CD4-positive, alpha-beta T cell (primary cell): ENCODE measurements at regions not wholly inside any gene's neighbourhood (a gene's known extent, or its start where the extent isn't known, plus 50 kb on each side); places are given as distances from the start of the nearest gene placed in this dataset.

Source experiments
- ATAC-seq: fragments of 200-7000 bp; cut with Tn5 transposase; one replicate; pipeline ENCODE4 v1.10.0; 2022; ENCODE audit warnings: mild to moderate bottlenecking; ENCODE audit not compliant: poor library complexity
- CTCF ChIA-PET: fragments of 350-600 bp; sonication (Branson Sonifier 250); formaldehyde crosslinking; loops from one replicate; lab custom pipeline; 2021; ENCODE audit warnings: antibody characterized with exemption, inconsistent platforms; lab: Charles Lee
- POLR2A ChIA-PET: fragments of 350-600 bp; sonication (Branson Sonifier 250); formaldehyde crosslinking; loops from one replicate; lab custom pipeline; 2021; ENCODE audit warnings: antibody characterized with exemption, inconsistent platforms; lab: Charles Lee
- DNase-seq, 14 experiments: peaks; one replicate each; pipeline ENCODE4 v3.0.0-alpha.2; 2013 to 2020; ENCODE audit warnings: mixed read lengths in 2 of 14
- H3K27ac ChIP-seq, 2 donors: one replicate each; pipeline versions ENCODE4 v1.5.1 to v1.7.0; 2013; ENCODE audit warnings: low read length in 2 of 2, low read depth in 1 of 2, mild to moderate bottlenecking in 1 of 2
- H3K27me3 ChIP-seq, 2 experiments: 1 replicate in 1 of 2; 2 replicates in 1 of 2; pipeline versions ENCODE4 v1.6.1 to v1.7.0; 2013; ENCODE audit warnings: low read length in 2 of 2, control low read depth in 1 of 2, mild to moderate bottlenecking in 1 of 2, moderate library complexity in 1 of 2; ENCODE audit not compliant: insufficient read depth in 2 of 2, control insufficient read depth in 1 of 2
- H3K36me3 ChIP-seq: one replicate; pipeline ENCODE4 v1.6.1; 2013; ENCODE audit warnings: low read length, control low read depth; ENCODE audit not compliant: insufficient read depth
- H3K4me1 ChIP-seq: one replicate; pipeline ENCODE4 v1.6.1; 2013; ENCODE audit warnings: low read length, control low read depth; ENCODE audit not compliant: insufficient read depth
- H3K4me3 ChIP-seq: one replicate; pipeline ENCODE4 v1.5.1; 2013; ENCODE audit warnings: mild to moderate bottlenecking, low read length, moderate library complexity
- H3K9me3 ChIP-seq, 2 experiments: 1 replicate in 1 of 2; 2 replicates in 1 of 2; pipeline versions ENCODE4 v1.6.1 to v1.7.0; 2013; ENCODE audit warnings: low read length in 2 of 2, mild to moderate bottlenecking in 2 of 2, control low read depth in 1 of 2, moderate library complexity in 1 of 2; ENCODE audit not compliant: control insufficient read depth in 1 of 2, insufficient read depth in 1 of 2
- H3K27ac Mint-ChIP-seq: one replicate; pipeline ENCODE4 v1.8.0; 2020; ENCODE audit warnings: mixed read lengths
- H3K27me3 Mint-ChIP-seq: one replicate; pipeline ENCODE4 v1.8.0; 2021; ENCODE audit warnings: mixed read lengths
- H3K36me3 Mint-ChIP-seq: one replicate; pipeline ENCODE4 v1.8.0; 2021; ENCODE audit warnings: low read depth, mixed read lengths
- H3K4me1 Mint-ChIP-seq: one replicate; pipeline ENCODE4 v1.8.0; 2021; ENCODE audit warnings: low read depth, mixed read lengths
- H3K4me3 Mint-ChIP-seq: one replicate; pipeline ENCODE4 v1.8.0; 2020; ENCODE audit warnings: mild to moderate bottlenecking, mixed read lengths
- H3K9me3 Mint-ChIP-seq: one replicate; pipeline ENCODE4 v1.8.0; 2020; ENCODE audit warnings: mixed read lengths
- intact Hi-C, 2 experiments: fragments of 100-400 bp; cut with DNase I in 1 of 2; cut with micrococcal nuclease in 1 of 2; formaldehyde crosslinking; loops; one replicate each; pipeline versions ENCODE4 v1.15.1 to v1.9.0; 2023 to 2025; cut with DNase I, micrococcal nuclease
- TF ChIP-seq, protein P1 (sequence below): fragments of 200-600 bp; IDR thresholded peaks from one replicate; pipeline ENCODE4 v1.8.0; 2022; ENCODE audit warnings: antibody characterized with exemption, mild to moderate bottlenecking

DNA sequence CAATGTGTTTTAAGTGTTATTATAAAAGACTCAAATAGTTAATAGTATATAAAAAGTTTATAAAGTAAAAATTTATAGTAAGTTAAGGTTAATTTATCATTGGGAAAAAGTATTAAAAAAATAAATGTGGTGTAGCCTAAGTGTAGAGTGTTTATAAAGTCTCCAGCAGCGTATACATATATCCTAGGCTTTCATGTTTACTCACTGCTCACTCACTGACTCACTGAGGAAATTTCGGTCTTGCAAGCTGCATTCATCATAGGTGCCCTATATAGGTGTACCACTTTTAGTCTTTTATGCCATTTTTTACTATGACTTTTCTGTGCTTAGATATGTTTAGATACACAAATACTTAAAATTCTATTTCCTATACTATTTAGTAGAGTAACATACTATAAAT is 866.0 kb downstream of the CBLN2 start:
- Mint-ChIP-seq H3K4me3 (no peak overlapping the region), H3K4me1 (no peaks in the 10 kb centered on the region), H3K9me3 (peaks cover 5% of the 10 kb centered on the region), H3K27me3 (no peaks in the 10 kb centered on the region), H3K27ac (no peak overlapping the region), H3K36me3 (no peaks in the 10 kb centered on the region)
- CTCF ChIA-PET: no interaction called here
- TF ChIP-seq, protein P1, sequence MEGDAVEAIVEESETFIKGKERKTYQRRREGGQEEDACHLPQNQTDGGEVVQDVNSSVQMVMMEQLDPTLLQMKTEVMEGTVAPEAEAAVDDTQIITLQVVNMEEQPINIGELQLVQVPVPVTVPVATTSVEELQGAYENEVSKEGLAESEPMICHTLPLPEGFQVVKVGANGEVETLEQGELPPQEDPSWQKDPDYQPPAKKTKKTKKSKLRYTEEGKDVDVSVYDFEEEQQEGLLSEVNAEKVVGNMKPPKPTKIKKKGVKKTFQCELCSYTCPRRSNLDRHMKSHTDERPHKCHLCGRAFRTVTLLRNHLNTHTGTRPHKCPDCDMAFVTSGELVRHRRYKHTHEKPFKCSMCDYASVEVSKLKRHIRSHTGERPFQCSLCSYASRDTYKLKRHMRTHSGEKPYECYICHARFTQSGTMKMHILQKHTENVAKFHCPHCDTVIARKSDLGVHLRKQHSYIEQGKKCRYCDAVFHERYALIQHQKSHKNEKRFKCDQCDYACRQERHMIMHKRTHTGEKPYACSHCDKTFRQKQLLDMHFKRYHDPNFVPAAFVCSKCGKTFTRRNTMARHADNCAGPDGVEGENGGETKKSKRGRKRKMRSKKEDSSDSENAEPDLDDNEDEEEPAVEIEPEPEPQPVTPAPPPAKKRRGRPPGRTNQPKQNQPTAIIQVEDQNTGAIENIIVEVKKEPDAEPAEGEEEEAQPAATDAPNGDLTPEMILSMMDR: no peak
- no peak overlapping the region for H3K4me3 ChIP-seq
- no peaks in the 10 kb centered on the region for H3K4me1 ChIP-seq
- H3K27me3 ChIP-seq: no peaks in the 10 kb centered on the region
- intact Hi-C loops: no loop called here
- H3K9me3 ChIP-seq: peaks cover 0 to 21% of the 10 kb centered on the region in 2 experiments
- no peak overlapping the region for H3K27ac ChIP-seq
- POLR2A ChIA-PET: no interaction called here
- H3K36me3 ChIP-seq: no peaks in the 10 kb centered on the region
- DNase-seq: no peak
- ATAC-seq: no peak

DNA sequence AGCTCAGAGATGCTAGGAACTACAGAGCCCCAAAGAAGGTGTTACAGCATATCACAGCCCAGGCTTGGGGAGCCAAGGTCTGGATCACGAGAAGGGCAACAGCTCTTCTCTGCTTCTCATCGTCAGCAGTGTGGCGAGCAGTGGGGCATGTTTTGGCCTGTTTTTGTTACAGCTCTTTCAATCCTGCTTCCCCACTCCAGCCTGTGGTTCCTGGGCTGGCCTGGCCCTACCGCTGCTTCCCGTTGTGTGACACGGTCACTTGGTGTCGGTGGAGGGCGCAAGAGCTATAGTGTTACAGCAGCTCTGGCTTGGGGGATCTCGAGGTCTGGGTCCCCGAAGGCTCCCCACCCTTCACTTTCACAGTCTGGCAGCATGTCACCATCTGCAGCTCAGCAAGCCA is 870.2 kb downstream of the CBLN2 start:
- TF ChIP-seq, protein P1: no peak
- ATAC-seq: no peak

DNA sequence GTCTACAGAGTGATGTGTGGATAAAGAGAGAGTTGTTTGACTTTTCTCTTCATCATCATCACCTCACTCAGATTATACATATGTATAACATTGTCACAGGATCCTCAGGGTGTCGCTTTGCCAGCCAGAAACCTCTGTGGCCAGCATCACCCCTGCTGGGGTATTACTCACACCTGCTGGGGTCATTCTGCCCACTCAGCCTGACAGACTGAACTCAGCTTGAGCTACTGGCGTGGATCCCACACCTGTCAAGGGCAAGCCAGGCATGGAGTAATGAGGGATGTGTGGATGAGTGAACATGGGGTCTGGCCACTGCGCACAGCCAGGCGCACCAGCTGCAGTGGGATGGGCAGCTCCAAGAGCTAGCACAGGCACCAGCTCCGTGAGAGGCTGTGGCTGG is 870.6 kb downstream of the CBLN2 start:
- CTCF ChIA-PET: no interaction called here
- DNase-seq (no peak), ATAC-seq (no peak)
- Histone ChIP-seq H3K27me3 (no peaks in the 10 kb centered on the region), H3K27ac (no peak overlapping the region), H3K9me3 (peaks cover 0 to 20% of the 10 kb centered on the region in 2 experiments), H3K4me1 (no peaks in the 10 kb centered on the region), H3K4me3 (no peak overlapping the region), H3K36me3 (no peaks in the 10 kb centered on the region)
- no peaks in the 10 kb centered on the region for H3K27me3 Mint-ChIP-seq
- no peak overlapping the region for H3K4me3 Mint-ChIP-seq
- TF ChIP-seq, protein P1: no peak
- no peak overlapping the region for H3K27ac Mint-ChIP-seq
- no peaks in the 10 kb centered on the region for H3K4me1 Mint-ChIP-seq
- intact Hi-C loops: no loop called here
- peaks cover 3% of the 10 kb centered on the region for H3K9me3 Mint-ChIP-seq
- POLR2A ChIA-PET: no interaction called here
- no peaks in the 10 kb centered on the region for H3K36me3 Mint-ChIP-seq

More for the DNA sequence above, 870.2 kb downstream of the CBLN2 start:
- POLR2A ChIA-PET: no interaction called here
- Histone ChIP-seq H3K4me3 (no peak overlapping the region), H3K27me3 (no peaks in the 10 kb centered on the region), H3K36me3 (no peaks in the 10 kb centered on the region), H3K27ac (no peak overlapping the region), H3K9me3 (peaks cover 0 to 17% of the 10 kb centered on the region in 2 experiments), H3K4me1 (no peaks in the 10 kb centered on the region)
- H3K27ac Mint-ChIP-seq: no peak overlapping the region
- CTCF ChIA-PET: no interaction called here
- no peaks in the 10 kb centered on the region for H3K4me1 Mint-ChIP-seq
- intact Hi-C loops: no loop called here
- no peaks in the 10 kb centered on the region for H3K27me3 Mint-ChIP-seq
- H3K4me3 Mint-ChIP-seq: no peak overlapping the region
- no peaks in the 10 kb centered on the region for H3K36me3 Mint-ChIP-seq
- no peak for DNase-seq
- H3K9me3 Mint-ChIP-seq: peaks cover 3% of the 10 kb centered on the region
